Pancreas (tissue), 10 donors: ENCODE measurements at regions not wholly inside any gene's neighbourhood (a gene's known extent, or its start where the extent isn't known, plus 50 kb on each side); places are given as distances from the start of the nearest gene placed in this dataset.
A peak's percentile ranks its signal among the peaks of the same experiment; 100 is the strongest.

ENCODE experiments used
- ATAC-seq, 4 donors: fragments of 200-7000 bp; cut with Tn5 transposase; one replicate each; pipeline versions ENCODE4 v1.8.0 to v1.9.1; 2020; ENCODE audit warnings: mild to moderate bottlenecking in 4 of 4, moderate library complexity in 4 of 4
- DNase-seq, 6 donors: peaks; one replicate each; pipeline ENCODE4 v3.0.0-alpha.2; 2020
- FAIRE-seq: peaks from 2 replicates; lab custom pipeline; 2012; peaks lifted over from hg19 to GRCh38; lab: Jason Lieb, UNC
- H3K27ac ChIP-seq, 4 donors: fragments of 200-600 bp; sonication (generic); 1 replicate in 3 of 4; 2 replicates in 1 of 4; pipeline versions ENCODE4 v1.5.0 to v1.8.0; 2020
- H3K27me3 ChIP-seq, 4 donors: fragments of 200-600 bp; one replicate each; pipeline ENCODE4 v1.8.0; 2021
- H3K36me3 ChIP-seq, 3 donors: fragments of 200-600 bp; sonication (generic) in 1 of 3; one replicate each; pipeline versions ENCODE4 v1.5.0 to v1.8.0; 2020 to 2021
- H3K4me1 ChIP-seq, 3 donors: fragments of 200-600 bp; one replicate each; pipeline ENCODE4 v1.8.0; 2021
- H3K4me3 ChIP-seq, 4 donors: fragments of 200-600 bp; sonication (generic) in 2 of 4; one replicate each; pipeline versions ENCODE4 v1.5.0 to v1.8.0; 2020 to 2021
- H3K9me3 ChIP-seq, 4 donors: fragments of 200-600 bp; one replicate each; pipeline ENCODE4 v1.8.0; 2021
- WGBS, 2 donors: extraction: QIAGEN DNeasy Blood & Tissue Kit; methylation state at CpG; one replicate each; pipeline ENCODE4 v1.1.7; 2013; 5-methylcytosine and 5-hydroxymethylcytosine counted together
- intact Hi-C, 3 donors: fragments of 100-400 bp; cut with DNase I; formaldehyde crosslinking; loops; one replicate each; pipeline versions ENCODE4 v1.11.1 to v1.14.2; 2022
- TF ChIP-seq, protein P1 (sequence below), 4 donors: fragments of 200-600 bp; sonication (generic) in 3 of 4; IDR thresholded peaks; one replicate each; pipeline versions ENCODE4 v1.5.0 to v1.8.0; 2021; ENCODE audit warnings: antibody characterized with exemption in 4 of 4
- donor health status: healthy with polysubstance abuse.
- donor health status: DM: no; HTN: no; CAD: no; lungs with moderate emphysema.
- donor health status: DM: no; HTN: no; CAD: no.
- donor health status: control.
- donor health status: control.
- donor health status: Bipolar disorder and iron deficiency.
- donor health status: DM: yes; HTN: yes; CAD: no.
- donor health status: DM: no; HTN: no; CAD: no.
- donor health status: DM: no; HTN: no; CAD: no.
- donor health status: DM: yes; HTN: yes; CAD: no.

DNA sequence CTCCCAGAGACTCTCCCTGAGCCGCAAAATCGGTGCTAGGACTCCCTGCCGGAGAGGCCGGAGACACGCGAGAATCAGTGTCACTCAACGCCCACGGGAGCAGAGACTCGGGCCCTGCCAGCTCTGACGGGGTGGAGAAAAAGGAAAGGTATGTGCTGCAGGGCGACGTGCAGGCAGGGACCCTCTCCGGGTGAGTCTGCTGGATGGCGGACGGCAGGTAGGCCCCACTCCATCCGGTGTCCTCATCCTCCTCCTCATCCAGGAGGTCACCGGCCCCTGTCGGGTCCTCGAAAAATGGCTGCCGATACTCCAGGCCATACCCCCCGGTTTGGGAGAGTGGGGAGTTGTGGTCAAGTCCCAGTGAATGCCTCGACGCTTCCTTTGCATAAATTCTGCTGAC lies 110.7 kb downstream of the PMAIP1 start:
- H3K4me3 ChIP-seq, result no peak overlapping the region
- TF ChIP-seq, protein P1, sequence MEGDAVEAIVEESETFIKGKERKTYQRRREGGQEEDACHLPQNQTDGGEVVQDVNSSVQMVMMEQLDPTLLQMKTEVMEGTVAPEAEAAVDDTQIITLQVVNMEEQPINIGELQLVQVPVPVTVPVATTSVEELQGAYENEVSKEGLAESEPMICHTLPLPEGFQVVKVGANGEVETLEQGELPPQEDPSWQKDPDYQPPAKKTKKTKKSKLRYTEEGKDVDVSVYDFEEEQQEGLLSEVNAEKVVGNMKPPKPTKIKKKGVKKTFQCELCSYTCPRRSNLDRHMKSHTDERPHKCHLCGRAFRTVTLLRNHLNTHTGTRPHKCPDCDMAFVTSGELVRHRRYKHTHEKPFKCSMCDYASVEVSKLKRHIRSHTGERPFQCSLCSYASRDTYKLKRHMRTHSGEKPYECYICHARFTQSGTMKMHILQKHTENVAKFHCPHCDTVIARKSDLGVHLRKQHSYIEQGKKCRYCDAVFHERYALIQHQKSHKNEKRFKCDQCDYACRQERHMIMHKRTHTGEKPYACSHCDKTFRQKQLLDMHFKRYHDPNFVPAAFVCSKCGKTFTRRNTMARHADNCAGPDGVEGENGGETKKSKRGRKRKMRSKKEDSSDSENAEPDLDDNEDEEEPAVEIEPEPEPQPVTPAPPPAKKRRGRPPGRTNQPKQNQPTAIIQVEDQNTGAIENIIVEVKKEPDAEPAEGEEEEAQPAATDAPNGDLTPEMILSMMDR (IDR thresholded peaks at IDR 0.05), result no peak
- 88 to 92% methylated on average over 23 of the region's 23 CpGs for WGBS, 2 donors
- H3K27ac ChIP-seq, result no peak overlapping the region
- ATAC-seq (no peak), DNase-seq (peak in 1 of 6 donors; percentile 39), FAIRE-seq (no peak)
- H3K9me3 ChIP-seq, result no peaks in the 10 kb centered on the region
- intact Hi-C loops, result no loop called here
- no peaks in the 10 kb centered on the region for H3K27me3 ChIP-seq
- H3K36me3 ChIP-seq, result no peaks in the 10 kb centered on the region
- H3K4me1 ChIP-seq, result no peaks in the 10 kb centered on the region

GRCh38 chr18:60007661-60008060 lies 107.9 kb downstream of the PMAIP1 start:
- Histone ChIP-seq H3K4me1 (no peaks in the 10 kb centered on the region), H3K4me3 (no peak overlapping the region), H3K27ac (no peak overlapping the region), H3K27me3 (no peaks in the 10 kb centered on the region), H3K9me3 (no peaks in the 10 kb centered on the region), H3K36me3 (no peaks in the 10 kb centered on the region)
- 38 to 47% methylated on average over 2 of the region's 2 CpGs for WGBS, 2 donors
- intact Hi-C loops, result no loop called here
- TF ChIP-seq, protein P1 (IDR thresholded peaks at IDR 0.05), result no peak
- DNase-seq, result no peak
- FAIRE-seq, result no peak
- ATAC-seq, result no peak

DNA sequence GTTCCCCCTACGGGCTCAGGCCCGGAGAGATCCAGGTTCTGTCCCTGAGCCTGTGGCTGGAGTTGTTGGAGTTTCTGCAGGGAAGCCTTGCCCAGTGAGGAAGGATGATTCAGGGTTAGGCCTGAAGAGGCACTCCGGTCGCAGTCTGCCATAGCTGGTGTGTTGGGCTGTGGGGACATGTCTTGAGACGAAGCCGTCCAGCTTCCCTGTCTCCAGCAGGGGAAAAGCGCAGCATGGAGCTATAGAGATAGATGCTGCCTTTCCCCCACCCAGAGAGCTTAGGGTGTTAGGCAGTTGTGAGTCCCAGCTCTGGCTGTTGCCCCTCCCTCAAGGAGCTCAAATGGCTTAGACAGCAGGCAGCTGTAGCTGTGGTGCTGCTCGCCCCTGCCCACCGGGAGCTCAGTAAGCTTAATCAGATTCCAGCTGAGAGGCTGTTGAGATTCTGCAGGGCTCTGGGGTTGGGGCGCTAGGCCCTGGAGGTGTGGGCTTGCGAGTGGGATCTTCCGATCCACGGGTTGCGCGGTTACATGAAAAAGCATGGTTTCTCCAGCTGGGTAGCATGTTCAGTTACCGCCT lies 103.9 kb downstream of the PMAIP1 start:
- ATAC-seq, result no peak
- intact Hi-C loops, result no loop called here
- Histone ChIP-seq H3K27ac (no peak overlapping the region), H3K4me1 (no peaks in the 10 kb centered on the region), H3K27me3 (no peaks in the 10 kb centered on the region), H3K36me3 (no peaks in the 10 kb centered on the region), H3K4me3 (no peak overlapping the region), H3K9me3 (no peaks in the 10 kb centered on the region)
- FAIRE-seq, result no peak
- DNase-seq, result peak in 1 of 6 donors; percentile 29
- TF ChIP-seq, protein P1 (IDR thresholded peaks at IDR 0.05), result no peak
- 87 to 90% methylated on average over 16 of the region's 16 CpGs for WGBS, 2 donors

GRCh38 chr18:59996370-59996966 lies 96.7 kb downstream of the PMAIP1 start:
- Histone ChIP-seq H3K9me3 (no peaks in the 10 kb centered on the region), H3K27me3 (peaks cover 0 to 9% (median 0%) of the 10 kb centered on the region in 4 donors), H3K27ac (no peak overlapping the region), H3K4me3 (no peak overlapping the region), H3K36me3 (no peaks in the 10 kb centered on the region), H3K4me1 (no peaks in the 10 kb centered on the region)
- TF ChIP-seq, protein P1 (IDR thresholded peaks at IDR 0.05), result peak in 3 of 4 donors; percentile 11 to 40 (median 32)
- peak in 1 of 6 donors; percentile 24 for DNase-seq
- intact Hi-C loops, result loop anchor here in 1 of 3 donors (10.0 kb wide), 1 partner anchor 558 kb away; no protein-coding TSS in a partner anchor
- ATAC-seq, result peak in 3 of 4 donors; percentile 56 to 66 (median 64)
- whole genome bisulfite sequencing, 2 donors, result 12 to 14% methylated on average over 5 of the region's 5 CpGs
- FAIRE-seq, result no peak

GRCh38 chr18:59994357-59994756 lies 94.6 kb downstream of the PMAIP1 start:
- no peak overlapping the region for H3K27ac ChIP-seq
- intact Hi-C loops, result loop anchor here in 1 of 3 donors (10.0 kb wide), 1 partner anchor 560 kb away; no protein-coding TSS in a partner anchor
- no peak overlapping the region for H3K4me3 ChIP-seq
- FAIRE-seq, result no peak
- H3K27me3 ChIP-seq, result peaks cover 0 to 13% (median 0%) of the 10 kb centered on the region in 4 donors
- no peaks in the 10 kb centered on the region for H3K4me1 ChIP-seq
- H3K36me3 ChIP-seq, result no peaks in the 10 kb centered on the region
- ATAC-seq, result peak in 1 of 4 donors; percentile 23
- WGBS, 2 donors, result 7 to 15% methylated on average over 1 of the region's 1 CpG
- TF ChIP-seq, protein P1 (IDR thresholded peaks at IDR 0.05), result no peak
- no peak for DNase-seq
- no peaks in the 10 kb centered on the region for H3K9me3 ChIP-seq
